HG03521 (cell line): ENCODE measurements at regions not wholly inside any gene's neighbourhood (a gene's known extent, or its start where the extent isn't known, plus 50 kb on each side); places are given as distances from the start of the nearest gene placed in this dataset.
"Not testable (repeated sequence)": the region's sequence is repeated elsewhere in the genome, so short reads cannot be mapped to it uniquely, and the experiment has no call there.

ENCODE experiments used
- ATAC-seq: cut with Tn5 transposase; IDR thresholded peaks from one replicate; pipeline ENCODE4 v1.9.1; 2021; ENCODE audit warnings: mild to moderate bottlenecking, moderate library complexity; ENCODE audit not compliant: unreplicated experiment

- ATAC-seq: not testable (repeated sequence)
These were observed 200.3 kb upstream of the IVNS1ABP start for GRCh38 chr1:185517301-185517700.

- no peak for ATAC-seq
These were observed 198.7 kb upstream of the IVNS1ABP start for GRCh38 chr1:185515696-185516095.

GRCh38 chr1:185514311-185514710 is 197.3 kb upstream of the IVNS1ABP start:
- ATAC-seq: no peak

- no peak for ATAC-seq
These were observed 195.4 kb upstream of the IVNS1ABP start for GRCh38 chr1:185512442-185512841.

GRCh38 chr1:185501099-185501498 is 184.1 kb upstream of the IVNS1ABP start:
- no peak for ATAC-seq

GRCh38 chr1:185500001-185500626 is 183.1 kb upstream of the IVNS1ABP start:
- no peak for ATAC-seq

GRCh38 chr1:185498207-185498606 is 181.2 kb upstream of the IVNS1ABP start:
- ATAC-seq: no peak

GRCh38 chr1:185497177-185497576 is 180.1 kb upstream of the IVNS1ABP start:
- no peak for ATAC-seq

GRCh38 chr1:185495898-185496297 is 178.9 kb upstream of the IVNS1ABP start:
- no peak for ATAC-seq

- ATAC-seq: no peak
These were observed 178.0 kb upstream of the IVNS1ABP start for GRCh38 chr1:185495007-185495406.

- no peak for ATAC-seq
These were observed 175.2 kb upstream of the IVNS1ABP start for GRCh38 chr1:185492089-185492825.

GRCh38 chr1:185491604-185492003 is 174.6 kb upstream of the IVNS1ABP start:
- no peak for ATAC-seq

GRCh38 chr1:185490924-185491323 is 173.9 kb upstream of the IVNS1ABP start:
- ATAC-seq: no peak

GRCh38 chr1:185489406-185489805 is 172.4 kb upstream of the IVNS1ABP start:
- no peak for ATAC-seq

GRCh38 chr1:185488808-185489207 is 171.8 kb upstream of the IVNS1ABP start:
- ATAC-seq: no peak

GRCh38 chr1:185487936-185488335 is 170.9 kb upstream of the IVNS1ABP start:
- ATAC-seq: no peak

- no peak for ATAC-seq
These were observed 170.0 kb upstream of the IVNS1ABP start for GRCh38 chr1:185487026-185487425.

GRCh38 chr1:185486346-185486745 is 169.3 kb upstream of the IVNS1ABP start:
- no peak for ATAC-seq

- no peak for ATAC-seq
These were observed 166.8 kb upstream of the IVNS1ABP start for GRCh38 chr1:185483664-185484450.

GRCh38 chr1:185483217-185483616 is 166.2 kb upstream of the IVNS1ABP start:
- ATAC-seq: no peak

- no peak for ATAC-seq
These were observed 163.5 kb upstream of the IVNS1ABP start for GRCh38 chr1:185480545-185480944.

GRCh38 chr1:185479796-185480195 is 162.8 kb upstream of the IVNS1ABP start:
- ATAC-seq: no peak
